ENCODE measurements at regions not wholly inside any gene's neighbourhood (a gene's known extent, or its start where the extent isn't known, plus 50 kb on each side); places are given as distances from the start of the nearest gene placed in this dataset.
"Not testable (repeated sequence)": the region's sequence is repeated elsewhere in the genome, so short reads cannot be mapped to it uniquely, and the experiment has no call there.

GRCh38 chr1:214991691-214992315 is 90.7 kb upstream of the KCNK2 start:
- DNase-seq, result no peak

DNA sequence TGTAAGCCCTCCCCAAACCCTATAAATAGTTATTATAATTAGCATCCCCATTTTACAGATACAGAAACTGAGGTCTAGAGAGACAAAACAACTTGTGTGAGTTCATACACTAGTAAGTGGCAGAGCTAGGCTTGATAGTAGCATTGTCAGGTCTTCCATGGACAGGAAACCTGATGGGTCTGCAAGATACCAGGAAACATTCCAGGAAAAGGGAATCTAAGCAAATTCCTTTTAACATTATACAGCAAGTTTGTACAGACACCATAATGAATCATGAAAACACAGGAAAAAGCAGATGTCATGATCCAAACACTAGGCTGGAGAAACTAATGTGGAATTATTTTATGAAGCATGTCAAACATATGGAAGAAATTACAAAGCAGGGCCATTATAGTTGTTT is 89.1 kb upstream of the KCNK2 start:
- no peak for DNase-seq

DNA sequence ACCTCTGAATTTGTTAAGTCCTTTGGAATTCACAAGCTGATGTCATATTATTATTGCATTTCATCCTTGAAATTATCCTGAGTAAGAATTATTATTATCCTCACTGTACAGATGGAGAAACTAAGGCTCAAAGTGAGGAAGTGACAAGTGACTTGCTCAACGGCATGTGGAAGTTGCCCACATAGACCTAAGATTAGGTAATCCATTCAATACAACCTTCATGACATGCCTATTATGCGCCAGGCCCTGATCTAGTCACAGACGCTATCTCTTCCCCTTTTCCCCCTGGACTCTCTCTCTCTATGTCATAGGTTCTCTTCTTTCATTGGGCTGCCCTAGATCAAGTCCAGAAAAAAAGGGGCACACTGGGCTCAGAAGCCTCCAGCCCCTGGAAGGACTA is 84.9 kb upstream of the KCNK2 start:
- no peak for DNase-seq

DNA sequence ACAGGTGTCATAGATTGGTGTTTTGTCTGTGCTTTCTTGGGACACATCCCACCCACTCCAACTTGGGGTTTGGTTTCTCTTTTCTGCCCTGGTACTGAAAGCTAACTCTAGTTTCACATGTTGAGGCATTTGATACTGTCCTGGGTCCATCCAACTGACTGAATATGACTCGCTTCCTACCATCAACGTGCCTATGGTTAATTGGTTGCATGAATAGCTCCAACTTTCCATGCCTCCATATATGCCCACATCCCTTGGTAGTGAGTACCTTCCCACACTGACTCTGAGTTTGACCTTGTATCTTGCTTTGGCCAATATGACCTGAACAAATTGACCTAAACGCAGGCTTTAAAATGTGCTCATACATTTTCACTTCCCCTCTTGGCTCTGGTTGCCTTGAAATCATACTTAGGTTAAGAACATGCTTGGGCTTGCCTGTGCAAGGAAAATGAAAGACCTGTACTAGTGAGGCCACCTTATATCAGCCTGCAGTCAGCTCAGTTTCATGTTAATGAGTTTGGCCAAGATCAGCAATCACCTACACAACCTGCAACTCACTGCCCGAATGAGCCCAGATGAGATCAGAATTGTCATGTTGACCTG is 81.0 kb upstream of the KCNK2 start:
- DNase-seq, result no peak

- no peak for DNase-seq
Measured at GRCh38 chr1:215002471-215002870, 80.1 kb upstream of the KCNK2 start.

DNA sequence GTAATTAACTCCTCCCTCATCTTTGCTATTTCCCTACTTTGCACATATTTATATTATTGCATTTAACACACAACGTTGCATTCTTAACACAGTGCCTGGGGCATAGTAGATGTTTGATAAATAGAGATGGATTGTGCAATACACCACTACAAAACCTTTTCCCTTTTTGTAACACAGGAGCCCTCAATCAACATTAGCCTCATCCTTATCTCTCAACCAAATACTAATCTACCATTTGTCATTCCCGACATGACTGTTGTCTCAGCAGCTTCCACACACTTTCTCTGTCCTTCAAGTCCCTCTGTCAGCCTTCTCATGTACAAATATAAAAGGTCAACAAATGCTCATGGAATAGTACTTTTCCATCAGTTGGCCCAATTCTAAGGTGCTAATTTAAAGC is 78.9 kb upstream of the KCNK2 start:
- no peak for DNase-seq

- DNase-seq, result no peak
Measured at GRCh38 chr1:215004121-215004827, 78.3 kb upstream of the KCNK2 start.

DNA sequence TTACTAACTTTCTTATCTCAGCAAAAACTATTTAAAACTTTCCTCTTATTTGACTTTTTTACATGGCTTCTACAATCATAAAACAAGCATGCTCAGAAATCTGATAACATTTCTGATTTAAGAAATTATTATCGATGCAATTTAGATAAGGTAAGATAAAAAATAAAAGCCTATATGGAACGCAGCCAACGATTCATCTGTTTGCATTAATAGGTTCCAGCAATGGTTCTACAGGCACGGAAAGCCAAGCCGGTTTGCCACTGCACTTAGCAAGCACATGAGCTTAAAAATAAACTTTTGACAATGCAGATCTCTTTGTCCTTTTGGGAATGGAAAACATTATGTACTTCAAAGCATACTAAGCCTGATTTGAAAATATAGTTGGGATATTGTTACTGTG is 77.5 kb upstream of the KCNK2 start:
- no peak for DNase-seq

GRCh38 chr1:215005656-215006345 is 76.7 kb upstream of the KCNK2 start:
- no peak for DNase-seq

DNA sequence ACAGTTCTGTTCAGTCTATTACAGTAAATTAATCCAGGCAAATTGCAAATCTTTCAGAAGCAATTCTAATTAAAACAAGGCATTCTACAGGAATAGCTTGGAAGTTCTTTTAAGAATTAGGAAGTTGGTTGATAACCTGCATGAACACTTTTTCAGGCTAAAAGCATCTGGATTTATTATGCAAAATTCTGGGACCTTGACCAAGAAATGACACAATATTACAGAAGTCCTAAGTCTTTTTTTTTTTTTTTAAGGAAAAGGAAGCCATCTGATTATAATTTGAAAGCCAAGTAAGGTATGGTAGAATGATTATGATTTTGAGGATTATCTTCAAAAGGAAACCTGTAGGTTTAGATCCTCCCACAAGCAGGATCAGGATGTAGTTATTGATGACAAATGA is 74.7 kb upstream of the KCNK2 start:
- no peak for DNase-seq

DNA sequence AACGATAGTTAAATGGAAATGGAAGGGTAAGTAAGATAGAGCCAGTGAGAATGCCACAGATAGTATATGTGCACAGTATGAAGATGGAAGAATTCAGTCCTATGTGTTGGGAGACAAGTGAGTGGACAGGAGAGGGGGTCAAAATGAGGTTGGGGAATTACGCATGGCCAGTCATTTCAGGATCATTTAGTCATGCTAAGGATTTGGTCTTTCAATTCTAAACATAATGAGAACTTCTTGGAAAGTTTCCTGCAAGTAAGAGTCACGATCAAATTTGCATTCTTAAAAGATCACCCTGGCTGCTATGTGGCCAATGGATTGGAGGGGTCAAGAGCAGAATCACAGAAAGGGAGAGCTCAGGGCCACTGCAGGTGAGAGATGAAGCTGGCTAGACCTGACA is 64.0 kb upstream of the KCNK2 start:
- no peak for DNase-seq

DNA sequence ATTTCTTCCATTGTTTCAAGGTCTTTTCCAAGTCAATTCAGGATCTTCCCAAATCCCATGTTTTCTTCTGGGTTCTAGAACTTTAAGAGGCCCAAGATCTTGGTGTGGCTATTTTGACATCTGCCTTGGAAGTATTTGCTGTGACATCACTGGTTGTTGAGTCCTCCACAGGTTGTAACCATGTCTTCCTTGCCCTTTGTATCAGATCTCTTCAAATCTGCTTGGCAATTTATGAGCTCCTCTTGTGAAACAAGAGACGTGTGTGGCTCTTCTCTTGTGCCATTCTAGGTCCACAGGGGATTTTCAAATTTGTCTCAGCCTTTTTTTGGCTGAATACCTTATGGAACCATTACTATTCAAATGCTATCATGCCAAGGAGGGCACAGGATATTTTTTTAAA is 60.3 kb upstream of the KCNK2 start:
- no peak for DNase-seq

DNA sequence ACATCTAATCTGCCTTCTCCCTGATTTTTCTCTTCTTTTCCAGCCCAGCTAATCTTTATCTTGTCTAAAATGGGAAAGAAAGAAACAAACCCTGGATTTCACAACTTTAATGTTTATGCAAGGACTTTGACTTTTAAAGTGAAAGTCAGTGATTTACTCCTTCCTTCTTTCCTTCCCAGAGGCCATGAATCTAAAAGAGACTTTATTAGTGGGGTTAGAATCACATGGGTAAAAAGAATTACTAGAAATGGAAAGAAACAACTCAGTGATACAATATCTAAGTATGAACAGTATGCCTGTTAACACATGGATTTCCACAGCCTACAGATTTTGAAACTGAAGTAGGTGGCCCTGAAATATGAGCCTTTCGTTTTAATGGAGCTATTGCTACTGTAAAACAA is 59.8 kb upstream of the KCNK2 start:
- DNase-seq, result no peak

- no peak for DNase-seq
Measured at GRCh38 chr1:215023155-215023832, 59.2 kb upstream of the KCNK2 start.

DNA sequence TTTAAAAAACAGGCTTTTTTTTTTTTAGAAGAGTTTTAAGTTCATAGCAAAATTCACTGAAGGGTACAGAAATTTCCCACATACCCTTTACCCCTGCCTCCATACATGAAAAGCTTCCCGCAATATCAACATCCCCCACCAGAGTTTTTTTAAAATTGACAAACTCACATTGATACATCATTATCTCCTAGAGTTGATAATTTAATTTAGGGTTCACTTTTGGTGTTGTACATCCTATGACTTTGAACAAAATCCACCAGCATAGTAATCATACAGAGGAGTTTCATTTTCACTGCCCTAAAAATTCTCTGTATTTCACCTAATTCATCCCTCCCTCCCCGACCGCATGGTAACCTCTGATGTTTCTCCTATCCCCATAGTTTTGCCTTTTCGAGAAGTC is 53.6 kb upstream of the KCNK2 start:
- DNase-seq, result no peak

DNA sequence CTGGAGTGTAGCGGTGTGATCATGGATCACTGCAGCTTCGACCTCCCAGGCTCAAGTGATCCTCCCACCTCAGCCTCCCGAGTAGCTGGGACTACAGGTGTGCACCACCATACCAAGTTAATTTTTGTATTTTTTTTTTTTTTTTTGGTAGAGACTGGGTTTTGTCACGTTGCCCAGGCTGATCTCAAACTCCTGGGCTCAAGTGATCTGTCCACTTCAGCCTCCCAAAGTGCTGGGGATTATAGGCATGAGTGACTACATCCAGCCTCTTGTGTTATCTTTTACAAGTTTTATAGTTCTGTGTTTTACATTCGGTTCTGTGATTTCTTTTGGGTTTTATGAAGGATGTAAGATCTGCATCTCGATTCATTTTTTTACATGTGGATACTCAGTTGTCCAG is 52.0 kb upstream of the KCNK2 start:
- DNase-seq, result not testable (repeated sequence)

- no peak for DNase-seq
Measured at GRCh38 chr1:215031392-215031791, 51.1 kb upstream of the KCNK2 start.
